Amygdala (tissue), 56 donors: ENCODE measurements at regions not wholly inside any gene's neighbourhood (a gene's known extent, or its start where the extent isn't known, plus 50 kb on each side); places are given as distances from the start of the nearest gene placed in this dataset.
A peak's percentile ranks its signal among the peaks of the same experiment; 100 is the strongest.

ENCODE experiments used
- DNase-seq, 56 donors: peaks; one replicate each; lab custom pipeline; 2025; lab: John Stamatoyannopoulos, UW

DNA sequence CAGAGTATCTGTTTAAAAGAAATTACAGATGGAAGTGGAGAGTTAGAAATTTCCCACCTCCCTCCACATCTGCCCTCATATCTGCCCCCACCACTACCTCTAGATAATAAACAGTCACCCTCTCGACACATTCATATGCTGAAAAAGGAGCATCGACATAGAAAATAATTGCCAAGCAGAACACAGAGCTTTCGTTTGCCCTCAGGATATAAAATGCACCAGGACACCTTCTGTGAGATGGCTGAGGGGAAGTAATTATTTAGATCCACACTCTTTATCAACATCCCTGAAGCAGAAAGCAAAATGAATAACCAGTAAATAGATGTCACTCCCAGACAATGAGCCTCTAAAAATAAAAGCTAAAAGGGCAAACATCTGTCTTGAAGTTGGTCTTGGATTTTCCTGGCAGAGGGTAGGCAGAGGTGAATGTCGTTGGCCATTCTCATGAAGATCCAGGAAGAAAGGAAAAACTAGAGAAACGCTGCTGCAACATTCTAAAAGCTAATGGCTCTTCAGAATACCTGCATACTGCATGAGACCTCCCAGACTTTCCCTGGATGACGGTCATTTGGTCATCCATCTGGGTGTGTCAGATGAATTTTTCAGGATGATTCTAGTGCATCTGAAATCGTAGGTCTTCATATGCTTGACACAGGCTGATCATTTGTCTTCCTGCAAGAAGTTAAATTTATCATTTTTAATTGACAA, 527.5 kb downstream of the RFC3 start:
- DNase-seq: no peak

DNA sequence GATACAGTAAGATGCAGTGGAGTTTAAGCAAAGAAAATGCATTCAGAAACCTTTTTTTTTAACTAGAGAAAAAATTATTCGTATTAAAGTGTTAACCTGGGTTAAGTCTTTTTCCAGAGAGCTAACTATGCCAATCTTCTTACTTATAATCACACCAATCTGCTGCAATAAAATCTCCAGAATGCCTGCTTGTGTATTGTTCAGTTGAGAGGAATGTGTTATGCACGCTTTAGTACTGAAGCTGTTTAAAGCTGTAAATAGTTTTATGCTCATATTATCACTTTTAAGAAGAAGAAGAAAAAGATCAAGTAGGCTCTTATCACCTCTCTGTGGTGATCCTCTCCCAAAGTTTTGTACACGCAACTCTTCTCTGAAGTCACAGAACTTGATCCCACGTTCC, 528.7 kb downstream of the RFC3 start:
- no peak for DNase-seq

DNA sequence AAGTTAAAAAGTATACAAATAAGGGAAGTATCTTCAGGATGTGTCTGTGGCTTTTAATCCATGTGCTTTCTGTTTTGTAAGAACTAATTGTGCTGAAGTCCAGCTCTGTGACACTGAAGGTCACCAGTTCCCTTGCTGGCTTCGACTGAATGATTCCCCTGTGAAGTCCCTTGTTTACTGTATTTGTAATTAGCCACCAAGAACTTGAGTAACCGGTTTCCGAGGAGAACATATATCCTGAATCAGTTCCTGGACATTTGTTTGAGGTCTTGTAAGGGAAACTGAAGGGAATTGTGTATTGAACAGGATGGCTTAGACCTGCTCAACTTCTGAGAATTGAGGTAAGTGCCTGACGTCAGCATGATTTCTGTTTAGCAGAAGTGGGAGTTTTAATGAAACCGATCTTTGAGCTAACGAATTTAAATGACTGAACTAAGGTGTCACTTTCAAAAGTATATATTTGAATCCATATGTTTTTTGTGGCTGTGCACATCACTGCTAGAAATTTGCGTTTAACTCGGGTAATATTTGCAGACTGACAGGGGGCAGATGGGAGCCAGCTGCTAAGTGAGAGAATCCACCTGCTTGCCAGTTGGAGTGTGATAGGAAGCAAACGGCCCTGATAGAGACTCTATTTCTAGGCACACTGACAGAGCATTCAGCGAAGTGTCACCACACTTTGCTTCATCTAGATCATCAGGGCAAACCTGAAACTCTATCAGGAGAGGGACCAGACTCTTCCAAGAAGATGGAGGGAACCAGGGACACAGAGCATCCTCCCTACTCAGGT, 530.0 kb downstream of the RFC3 start:
- DNase-seq: no peak

DNA sequence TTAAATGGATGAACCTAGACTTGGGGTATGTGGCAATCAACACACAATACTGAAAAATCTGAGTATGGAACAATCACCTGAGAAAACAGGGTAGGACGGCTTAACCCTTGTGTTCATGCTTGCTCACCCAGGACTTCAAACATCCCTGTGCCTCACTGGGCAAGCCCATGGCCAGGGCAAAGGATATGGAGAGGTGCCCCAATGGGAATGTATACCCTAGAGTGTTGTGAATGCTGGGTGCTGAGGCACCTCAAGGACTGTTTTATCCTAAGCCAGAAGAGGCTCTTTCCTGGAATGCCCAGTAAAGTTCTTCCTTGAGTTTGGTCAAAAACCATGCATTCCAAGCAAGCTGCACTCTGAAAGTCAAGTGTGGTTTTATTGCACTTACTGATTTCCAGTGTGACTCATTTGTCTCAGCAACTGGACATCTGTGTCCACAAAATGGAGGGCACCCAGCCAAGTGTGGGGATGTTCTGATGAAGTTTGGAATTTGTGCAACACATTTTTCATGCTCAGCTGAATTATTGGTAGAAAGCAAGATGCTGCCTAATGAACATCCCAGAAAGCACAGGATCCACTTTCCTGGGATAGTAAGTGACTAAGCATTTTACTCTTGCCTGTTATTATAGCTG, 531.3 kb downstream of the RFC3 start:
- peak in 2 of 56 donors; percentile 2 to 3 for DNase-seq

DNA sequence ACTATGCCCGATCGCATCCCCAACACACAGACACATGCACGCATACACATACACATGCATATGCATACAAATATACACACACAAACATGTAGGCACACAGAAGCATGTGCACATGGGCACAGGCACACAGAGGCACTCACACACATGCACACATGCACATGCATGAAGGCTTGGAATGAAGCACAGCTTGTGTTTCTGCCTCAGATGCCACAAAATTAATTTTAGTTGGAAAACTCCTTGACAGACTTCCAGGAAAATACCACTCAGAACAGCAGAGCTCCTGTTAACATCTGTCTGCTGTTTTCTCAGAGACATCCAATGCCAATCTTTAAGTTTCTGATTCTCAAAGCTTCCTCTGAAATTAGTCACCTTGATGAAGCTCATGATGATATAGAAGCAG, 532.7 kb downstream of the RFC3 start:
- no peak for DNase-seq

DNA sequence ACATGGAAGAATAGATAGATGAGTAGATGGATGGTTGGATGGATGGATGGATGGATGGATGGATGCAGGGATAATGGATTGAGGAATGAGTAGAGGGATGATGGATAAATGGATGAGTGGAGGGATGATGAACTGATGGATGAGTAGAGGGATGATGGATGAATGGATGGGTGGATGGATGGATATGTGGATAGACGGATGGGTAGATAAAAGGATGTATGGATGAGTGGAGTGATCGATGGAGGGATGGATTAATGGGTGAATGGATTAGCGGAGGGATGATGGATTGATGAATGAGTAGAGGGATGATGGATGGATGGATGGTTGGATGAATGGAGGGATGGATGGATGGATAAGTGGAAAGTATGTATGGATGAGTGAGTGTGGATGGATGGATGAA, 533.2 kb downstream of the RFC3 start:
- no peak for DNase-seq

DNA sequence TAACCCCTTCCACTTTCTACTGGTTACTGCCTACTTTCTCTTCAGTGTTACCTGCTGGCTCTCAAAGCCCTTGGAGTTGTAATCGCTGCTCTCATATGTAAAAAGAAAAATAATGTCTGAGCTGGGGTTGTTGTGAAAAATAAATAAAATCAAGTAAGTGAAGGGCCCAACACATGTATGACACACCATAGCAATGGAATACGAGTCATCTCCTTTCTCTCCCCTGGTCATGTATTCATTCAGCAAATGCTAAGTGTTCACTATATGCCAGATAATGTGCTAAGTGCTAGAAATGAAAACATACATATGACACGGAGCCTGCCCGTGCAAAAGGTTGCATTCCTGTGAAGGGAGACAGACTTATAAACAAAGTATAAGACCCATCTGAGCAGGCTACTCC, 535.0 kb downstream of the RFC3 start:
- DNase-seq: no peak

DNA sequence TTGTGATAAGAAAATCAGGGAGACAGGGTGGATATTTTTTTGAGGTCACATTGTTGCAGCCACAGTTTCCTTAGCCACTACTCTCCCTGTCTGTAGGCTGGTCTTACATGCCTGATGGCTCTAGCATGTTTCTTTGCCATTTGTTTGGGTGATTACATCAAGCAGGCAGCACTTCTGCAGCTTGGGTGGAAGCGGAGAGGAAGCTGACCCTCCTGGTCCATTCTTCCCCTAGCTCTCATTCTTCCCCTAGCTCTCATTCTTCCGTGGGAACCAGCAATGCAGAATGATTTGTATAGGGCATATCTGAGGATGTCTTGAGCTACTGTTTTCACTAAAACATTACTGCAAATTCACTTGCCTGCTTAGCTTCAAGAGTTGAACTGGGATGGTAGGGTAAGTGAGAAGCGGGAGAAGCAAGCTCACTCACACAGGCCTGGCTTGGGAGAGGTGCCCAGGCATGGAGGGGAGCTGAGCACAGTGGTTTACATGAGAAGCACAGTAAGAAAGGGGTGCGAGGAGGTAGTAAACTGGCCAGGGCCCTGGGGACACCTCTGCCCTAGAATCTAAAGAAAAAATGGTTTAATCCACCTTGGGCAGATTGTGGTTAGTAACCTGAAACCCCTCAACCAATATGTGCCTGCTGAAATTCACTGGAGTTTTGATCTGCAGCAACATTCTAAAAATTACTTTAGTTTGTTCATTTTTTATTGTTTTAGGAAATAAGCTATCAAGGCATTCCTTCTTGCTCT, 538.9 kb downstream of the RFC3 start:
- DNase-seq: no peak

DNA sequence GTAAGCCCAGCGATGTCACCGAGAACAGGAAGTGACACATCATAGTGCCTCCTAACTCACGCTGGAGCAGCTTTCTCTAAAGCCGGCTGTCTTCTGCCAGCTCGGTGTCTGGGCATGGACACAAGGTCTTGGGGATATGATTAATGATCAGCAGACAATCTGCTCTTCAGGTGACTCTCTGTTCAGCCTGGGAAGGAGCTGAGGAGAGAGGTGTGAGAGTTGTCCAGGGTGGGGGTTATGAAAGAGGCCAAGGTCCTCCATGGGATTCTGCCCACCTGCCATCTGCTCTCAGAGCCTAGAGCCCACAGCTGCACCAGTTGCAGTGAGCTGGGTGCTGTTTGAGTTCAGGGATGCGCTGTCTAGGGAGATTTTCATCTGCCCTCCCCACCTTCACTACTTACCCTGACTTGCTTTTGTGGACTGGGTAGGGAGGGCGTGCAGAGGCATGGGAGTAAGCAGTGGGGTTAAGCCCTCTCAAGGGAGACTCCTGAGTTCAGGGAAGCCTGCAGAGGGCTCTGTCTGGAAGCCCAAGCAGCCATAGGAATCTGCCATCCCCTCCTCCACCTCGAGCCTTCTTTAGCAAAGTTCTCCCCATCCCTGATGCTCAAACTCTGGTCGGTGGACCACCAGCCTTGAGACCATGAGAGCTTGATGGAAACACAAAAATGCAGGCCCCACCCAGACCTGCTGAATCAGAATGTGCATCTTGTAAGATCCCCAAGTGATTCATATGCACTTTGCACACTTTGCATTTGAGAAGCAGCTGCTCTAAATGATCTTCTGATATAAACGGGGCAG, 539.7 kb downstream of the RFC3 start:
- no peak for DNase-seq

DNA sequence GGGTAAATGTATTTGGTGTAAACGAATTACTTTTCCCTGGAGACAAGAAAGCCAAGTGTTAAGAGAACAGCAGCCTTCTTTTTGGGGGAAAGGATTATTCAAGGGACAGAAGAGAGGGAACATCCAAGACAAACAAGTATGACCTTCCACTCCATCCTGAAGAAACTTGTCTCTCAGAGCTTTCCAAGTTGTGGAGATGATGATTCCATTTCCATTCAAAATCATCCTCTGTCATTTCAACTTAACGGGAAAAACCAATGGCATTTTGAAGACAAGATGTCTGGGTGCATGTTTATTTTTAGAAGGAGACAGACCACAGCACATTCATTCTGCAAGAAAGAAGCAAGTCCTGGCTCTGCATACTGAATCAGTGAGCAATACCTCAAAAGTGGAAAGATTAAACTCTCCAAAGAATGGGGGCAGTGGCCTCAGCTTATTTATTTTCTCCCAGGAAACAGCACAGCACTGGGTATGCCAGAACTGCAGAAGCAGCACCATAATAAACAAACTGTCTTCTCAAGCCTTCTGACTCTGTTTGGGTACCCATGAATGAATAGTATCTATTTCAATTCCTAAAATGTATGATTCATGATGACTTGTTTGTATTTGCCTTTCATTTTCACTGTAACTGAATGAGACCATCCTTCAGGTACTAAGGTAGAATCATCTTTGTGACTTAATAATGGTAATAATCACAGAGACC, 541.0 kb downstream of the RFC3 start:
- DNase-seq: no peak

DNA sequence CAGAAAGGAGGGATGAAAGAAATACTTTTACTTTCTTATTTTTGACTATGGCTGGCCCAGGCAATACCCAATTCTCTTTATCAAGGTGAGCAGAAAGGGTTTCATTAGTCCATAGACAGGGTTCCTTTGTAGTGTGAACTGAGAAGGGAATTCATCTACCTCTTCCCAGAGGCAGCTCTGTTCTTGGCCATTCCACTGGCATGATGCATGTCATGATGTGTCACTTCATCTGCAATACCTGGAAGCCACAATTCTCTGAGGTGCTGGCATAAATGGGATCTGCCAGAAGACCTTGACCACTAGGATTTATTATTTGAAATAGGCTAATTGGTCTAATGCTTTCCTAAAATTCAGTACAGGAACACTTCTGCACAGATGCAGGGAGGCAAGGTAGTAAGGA, 542.8 kb downstream of the RFC3 start:
- no peak for DNase-seq

DNA sequence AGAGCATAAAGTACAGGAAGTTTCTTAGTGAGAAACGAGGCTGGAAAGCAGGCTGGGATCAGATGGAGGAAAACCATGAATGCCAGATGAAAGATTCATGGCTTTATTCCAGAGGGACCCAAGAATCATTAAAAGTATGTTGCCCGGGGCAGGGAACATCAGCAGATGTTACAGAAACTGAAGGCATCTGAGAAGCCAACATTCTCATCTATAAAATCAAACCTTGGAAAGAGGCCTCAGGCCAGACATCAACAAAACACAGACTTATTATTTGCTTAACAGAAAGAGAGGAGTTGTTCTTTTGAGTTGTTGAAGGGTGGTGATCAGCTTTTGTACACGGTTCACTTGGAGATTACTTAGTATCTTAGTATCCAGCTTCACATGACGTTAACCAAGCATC, 543.6 kb downstream of the RFC3 start:
- no peak for DNase-seq

DNA sequence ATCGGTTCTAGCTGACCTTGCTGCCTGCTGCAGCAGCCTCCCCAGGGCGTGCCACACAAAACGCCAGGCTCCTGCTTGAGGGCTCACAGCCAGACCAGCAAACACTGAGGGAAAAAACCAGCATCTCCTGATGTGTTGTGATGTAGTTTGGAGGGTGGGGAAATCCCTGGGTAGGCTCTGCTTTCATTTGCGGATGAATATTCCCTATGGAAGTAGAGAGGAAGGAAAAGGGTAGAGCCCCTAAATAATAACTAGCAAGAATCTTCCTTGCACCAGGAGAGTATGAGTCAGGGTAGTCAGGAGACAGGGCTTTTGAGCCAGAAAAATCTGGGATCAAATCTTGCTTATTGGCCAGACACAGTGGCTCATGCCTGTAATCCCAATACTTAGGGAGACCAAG, 545.3 kb downstream of the RFC3 start:
- no peak for DNase-seq

DNA sequence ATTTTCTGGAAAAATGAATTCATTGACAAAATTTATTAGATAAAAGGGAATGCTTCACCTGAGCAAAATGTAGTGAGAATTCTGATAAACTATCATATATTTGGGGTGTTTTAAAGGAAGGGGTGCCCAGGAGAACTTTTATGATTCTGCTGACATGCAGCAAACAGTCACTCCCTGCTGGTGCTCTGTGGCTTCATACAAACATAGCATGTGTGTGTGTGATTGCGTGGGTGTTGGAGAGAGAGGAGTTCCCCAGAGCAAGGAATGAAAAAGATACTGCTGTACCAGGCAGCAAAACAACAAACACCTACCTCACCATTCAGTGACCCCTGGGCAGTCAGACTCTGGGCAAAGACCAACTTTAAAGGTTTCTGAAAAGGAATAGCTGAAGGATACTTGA, 546.7 kb downstream of the RFC3 start:
- no peak for DNase-seq

DNA sequence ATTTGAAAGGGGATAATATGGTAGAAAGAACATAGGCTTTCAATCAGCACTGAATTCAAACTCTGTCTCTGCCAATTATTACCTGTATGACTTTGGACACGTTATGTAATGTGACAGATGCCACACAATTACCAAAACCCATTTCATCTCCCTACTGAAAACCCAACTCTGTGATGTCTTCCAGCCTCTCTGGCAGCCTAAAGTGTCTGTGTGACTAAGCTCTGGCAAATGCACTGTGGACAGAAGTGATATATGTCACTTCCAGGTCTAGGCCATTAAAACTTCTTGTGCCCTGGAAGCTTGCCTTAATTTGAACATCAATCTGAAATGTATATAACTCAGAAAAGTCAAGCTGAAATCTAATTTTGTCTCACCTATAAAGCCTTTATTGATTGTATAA, 552.0 kb downstream of the RFC3 start:
- no peak for DNase-seq

DNA sequence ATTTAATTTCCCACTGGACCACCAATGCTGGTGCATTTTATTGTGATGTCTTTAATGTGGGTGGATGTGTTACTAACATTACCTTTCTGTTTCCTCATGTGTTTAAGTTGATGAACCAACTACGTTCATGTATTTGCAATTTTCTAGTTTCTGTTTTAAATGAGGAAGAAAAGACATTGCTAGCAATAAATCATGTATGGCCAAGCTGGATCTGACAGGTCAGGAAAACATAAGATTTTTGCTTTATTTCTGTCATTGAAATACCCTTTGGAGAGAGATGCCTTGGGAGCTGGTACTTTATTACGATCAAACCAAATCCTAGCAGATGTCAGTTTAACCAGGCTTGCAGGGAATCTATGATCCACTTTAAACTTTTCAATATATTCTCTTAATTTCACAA, 553.2 kb downstream of the RFC3 start:
- no peak for DNase-seq

DNA sequence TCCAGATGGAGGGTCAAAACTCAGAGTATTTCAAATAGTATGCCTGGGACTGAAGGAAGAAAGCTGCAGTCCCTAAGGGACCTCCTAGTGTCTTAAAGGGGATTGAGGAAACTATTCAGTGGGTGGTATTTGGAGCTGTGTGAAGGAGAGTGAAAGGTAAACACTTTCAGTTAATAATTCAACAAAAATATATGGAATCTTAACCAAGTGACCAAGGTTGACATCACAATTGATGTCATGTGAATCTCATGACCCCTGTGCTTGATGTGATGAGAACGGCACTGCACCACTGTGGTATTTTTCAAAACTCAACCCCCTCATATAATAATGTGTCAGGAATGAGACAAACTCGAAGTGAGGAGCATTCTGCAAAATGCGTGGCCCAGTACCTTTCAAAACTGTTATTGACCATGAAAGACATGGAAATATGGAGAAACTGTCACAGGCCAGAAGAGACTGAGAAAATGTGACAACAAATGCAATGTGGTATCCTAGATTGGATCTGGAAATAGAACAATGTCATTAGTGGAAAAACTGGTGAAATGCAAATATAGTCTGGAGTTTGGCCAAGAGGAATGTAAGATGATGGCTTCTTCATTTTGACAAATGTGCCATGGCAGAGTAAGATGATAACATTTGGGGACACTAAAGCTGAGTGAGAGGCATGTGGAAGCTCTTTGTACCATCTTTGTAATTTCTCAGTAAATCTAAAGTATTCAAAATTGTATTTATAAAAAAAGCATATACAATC, 553.9 kb downstream of the RFC3 start:
- no peak for DNase-seq

DNA sequence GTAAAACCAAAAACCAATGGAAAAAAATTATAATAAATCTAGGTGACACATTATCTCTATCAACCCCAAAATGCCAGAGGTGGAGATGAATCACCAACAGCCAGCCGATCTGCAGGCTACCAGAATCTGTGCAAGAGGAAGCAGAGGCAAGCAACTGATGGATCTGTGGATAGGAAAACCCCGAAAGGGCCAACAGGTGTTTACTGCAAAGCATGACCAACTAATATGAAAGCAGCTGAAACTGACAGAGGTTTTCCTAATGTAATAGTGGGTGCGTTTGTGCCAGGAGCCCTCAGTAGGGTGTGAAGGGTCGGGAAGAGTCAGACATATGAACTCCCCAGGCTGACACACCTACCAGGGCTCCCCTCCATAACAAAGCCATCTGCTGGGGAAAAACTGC, 554.6 kb downstream of the RFC3 start:
- DNase-seq: no peak

DNA sequence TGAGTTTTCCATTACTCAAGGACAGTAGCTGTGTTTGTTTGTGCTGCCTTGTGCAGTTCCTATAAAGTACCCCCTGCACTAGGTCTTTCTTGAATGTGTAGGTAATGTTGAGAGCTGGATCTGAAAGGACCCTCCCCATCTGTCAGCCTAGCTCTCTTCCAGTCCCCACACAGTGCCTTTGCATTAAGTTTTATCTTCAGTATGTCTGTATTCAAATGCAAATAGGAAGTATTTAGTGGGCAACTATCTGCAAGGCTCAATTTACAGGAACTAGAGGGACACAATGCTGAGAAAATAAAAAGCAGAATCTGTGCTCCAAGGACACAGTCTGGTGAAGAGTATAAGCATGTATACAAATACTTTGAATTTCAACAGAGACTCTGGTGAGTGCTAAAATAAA, 558.5 kb downstream of the RFC3 start:
- no peak for DNase-seq
